OCI-M2 (cell line): ENCODE measurements at regions not wholly inside any gene's neighbourhood (a gene's known extent, or its start where the extent isn't known, plus 50 kb on each side); places are given as distances from the start of the nearest gene placed in this dataset.

Source experiments
- DNase-seq: peaks from one replicate; lab custom pipeline; 2025; ENCODE audit not compliant: unreplicated experiment; lab: John Stamatoyannopoulos, UW

- no peak for DNase-seq
Measured at GRCh38 chr10:65292551-65292950, 1633.3 kb upstream of the LRRTM3 start.

DNA sequence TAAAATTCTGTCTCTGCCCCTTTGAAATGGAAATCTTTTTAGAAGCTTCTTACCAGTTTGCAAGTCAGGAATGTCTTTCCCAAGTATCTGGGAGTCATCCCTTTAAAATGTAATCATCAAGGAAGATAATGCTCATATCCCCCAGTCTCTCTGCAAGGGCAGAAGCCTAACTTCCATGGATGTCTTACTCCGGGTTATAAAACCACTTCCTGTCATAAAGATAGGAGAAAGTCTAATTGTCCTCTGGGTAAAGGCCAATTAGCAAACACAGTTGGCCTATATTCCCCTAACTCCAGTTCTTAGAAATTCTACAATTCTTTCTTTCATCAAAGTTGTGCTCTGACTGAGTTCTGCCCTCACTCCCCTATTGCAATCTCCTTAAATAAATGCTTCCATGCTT, 1631.5 kb upstream of the LRRTM3 start:
- DNase-seq = no peak

- DNase-seq = no peak
Measured at GRCh38 chr10:65301181-65301580, 1624.7 kb upstream of the LRRTM3 start.

DNA sequence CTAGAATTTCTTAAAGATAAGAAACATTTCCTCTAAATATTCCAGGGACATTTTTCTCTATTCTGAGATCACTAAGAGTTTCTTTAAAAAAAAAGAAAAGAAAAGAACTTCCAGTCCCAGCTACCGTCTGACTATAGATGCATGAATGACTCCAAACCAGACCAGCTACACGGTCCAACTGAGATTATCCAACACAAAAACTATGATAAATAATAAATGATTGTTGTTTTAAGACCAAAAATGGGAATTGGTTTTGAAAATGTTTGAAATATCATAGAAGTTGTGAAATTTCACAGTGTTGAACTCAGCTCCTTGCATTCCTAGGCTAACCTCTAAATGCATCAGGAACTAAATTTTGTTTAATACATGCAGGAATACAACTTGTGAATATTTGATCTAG, 1619.6 kb upstream of the LRRTM3 start:
- DNase-seq = no peak

DNA sequence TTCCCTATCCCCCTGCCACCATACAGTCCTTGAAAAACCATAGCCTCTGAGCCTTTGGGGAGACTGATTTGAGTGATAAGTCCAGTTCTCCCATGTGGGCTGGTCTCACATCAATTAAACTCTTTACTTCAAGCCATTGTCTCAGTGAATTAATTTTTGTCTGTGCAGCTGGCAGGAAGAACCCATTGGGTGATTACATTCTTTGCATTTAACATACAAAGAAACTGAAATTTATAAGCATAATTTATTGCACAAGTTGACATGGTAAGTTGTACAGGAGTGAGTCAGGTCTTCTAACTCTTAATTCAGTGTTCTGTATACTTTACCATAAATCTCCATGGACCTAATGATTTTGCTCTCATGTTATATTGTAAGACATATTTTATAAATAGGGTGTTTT, 1613.0 kb upstream of the LRRTM3 start:
- no peak for DNase-seq

- no peak for DNase-seq
Measured at GRCh38 chr10:65313406-65313805, 1612.4 kb upstream of the LRRTM3 start.

DNA sequence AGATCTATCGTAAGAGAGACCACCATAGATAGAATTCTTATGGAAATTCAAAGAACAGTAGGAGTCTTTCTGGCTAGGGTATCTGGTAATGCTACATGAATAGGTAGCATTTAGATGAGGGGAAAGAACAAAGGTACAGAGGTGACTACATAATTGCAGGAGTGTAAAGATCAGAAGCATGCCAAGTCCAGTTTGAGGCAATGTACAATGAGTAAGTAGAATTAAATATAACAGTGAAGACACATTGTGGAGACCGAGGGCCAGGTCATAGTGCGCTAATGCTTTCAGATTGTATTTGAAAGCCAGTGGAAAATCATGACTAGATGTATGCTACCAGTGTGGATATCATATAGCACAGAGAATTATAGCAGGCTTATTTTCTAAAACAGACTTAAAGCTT, 1611.6 kb upstream of the LRRTM3 start:
- DNase-seq = no peak

DNA sequence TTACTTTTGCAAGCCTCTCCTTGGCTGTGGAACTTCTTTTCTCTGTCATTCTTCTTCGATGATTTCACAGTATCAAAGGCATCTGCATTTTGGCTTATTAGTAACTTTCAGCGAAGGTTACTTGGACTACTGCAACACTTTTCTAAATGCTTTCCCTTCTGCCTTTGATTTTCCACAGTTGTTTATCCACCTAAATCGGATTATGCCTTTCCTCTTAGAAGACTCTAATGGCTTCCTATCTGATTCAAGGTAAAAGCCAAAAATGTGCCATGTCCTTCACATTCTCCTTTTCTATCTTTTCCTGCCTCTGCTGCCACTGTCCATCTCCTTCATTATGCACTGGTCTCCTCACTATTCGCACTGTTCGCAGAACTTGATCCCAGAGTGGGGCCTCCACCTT, 1606.3 kb upstream of the LRRTM3 start:
- no peak for DNase-seq

GRCh38 chr10:65320236-65321026, 1605.4 kb upstream of the LRRTM3 start:
- no peak for DNase-seq

GRCh38 chr10:65323802-65324201, 1602.0 kb upstream of the LRRTM3 start:
- DNase-seq = no peak

- no peak for DNase-seq
Measured at GRCh38 chr10:65325913-65326312, 1599.9 kb upstream of the LRRTM3 start.

GRCh38 chr10:65328486-65328885, 1597.3 kb upstream of the LRRTM3 start:
- DNase-seq = no peak

GRCh38 chr10:65335311-65335710, 1590.5 kb upstream of the LRRTM3 start:
- no peak for DNase-seq

DNA sequence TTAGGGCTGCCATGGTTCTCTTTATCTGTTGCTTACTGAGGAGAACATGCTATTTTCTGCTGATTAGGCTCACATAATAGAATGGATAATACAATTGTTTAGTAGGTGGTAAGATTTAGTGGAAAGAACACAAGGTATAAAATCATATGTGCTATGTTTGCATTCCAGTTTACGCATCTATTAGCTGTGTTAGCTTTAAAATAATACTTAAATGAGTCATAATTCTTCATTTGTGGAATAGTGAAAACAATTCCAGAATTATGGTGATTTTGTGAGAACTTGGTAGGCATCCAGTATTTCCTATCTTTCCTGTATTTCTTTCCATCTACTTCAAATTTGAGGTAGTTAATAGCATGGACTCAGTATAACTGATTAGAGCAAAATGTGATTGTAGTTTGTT, 1585.5 kb upstream of the LRRTM3 start:
- DNase-seq = no peak

- DNase-seq = no peak
Measured at GRCh38 chr10:65341323-65341925, 1584.4 kb upstream of the LRRTM3 start.

GRCh38 chr10:65342245-65342644, 1583.6 kb upstream of the LRRTM3 start:
- no peak for DNase-seq

DNA sequence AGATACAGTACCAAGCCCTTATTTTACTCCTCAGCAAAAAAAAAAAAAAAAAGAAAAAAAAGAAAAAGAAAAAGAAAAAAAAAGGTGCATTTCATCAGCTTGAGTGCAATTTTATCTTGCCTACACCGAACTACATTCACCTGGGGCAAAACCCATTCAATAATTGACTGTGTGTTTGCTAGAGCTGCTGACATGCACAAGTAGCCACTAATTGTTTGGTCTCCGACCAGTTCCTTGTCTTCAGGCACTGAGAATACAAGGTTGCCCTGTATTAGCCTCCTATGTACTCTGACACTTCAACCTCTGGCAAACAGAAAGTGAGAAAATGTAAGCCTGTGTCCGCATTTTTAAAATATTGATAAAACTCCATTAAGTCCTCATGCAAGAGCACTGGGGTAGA, 1579.4 kb upstream of the LRRTM3 start:
- no peak for DNase-seq

- no peak for DNase-seq
Measured at GRCh38 chr10:65348637-65349036, 1577.2 kb upstream of the LRRTM3 start.

- no peak for DNase-seq
Measured at GRCh38 chr10:65350611-65351010, 1575.2 kb upstream of the LRRTM3 start.

- DNase-seq = no peak
Measured at GRCh38 chr10:65355141-65355680, 1570.6 kb upstream of the LRRTM3 start.

- no peak for DNase-seq
Measured at GRCh38 chr10:65358565-65358964, 1567.3 kb upstream of the LRRTM3 start.

DNA sequence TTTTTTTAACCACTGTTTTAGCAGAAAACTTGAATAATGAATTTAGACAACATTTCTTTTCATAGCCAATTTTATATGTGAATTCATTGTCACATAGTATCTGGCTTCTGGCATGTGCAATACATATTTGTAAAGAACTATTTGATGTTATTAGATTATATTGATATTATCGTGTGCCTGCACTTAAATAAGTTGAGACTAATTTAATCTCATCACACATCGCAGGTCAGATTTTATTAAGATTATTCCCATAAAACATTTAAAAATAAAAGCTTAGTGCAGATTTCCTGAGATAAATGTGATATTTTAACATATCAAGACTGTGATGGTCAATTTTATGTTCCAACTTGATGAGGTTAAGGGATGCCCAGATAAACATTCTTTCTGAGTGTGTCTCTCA, 1565.3 kb upstream of the LRRTM3 start:
- no peak for DNase-seq

DNA sequence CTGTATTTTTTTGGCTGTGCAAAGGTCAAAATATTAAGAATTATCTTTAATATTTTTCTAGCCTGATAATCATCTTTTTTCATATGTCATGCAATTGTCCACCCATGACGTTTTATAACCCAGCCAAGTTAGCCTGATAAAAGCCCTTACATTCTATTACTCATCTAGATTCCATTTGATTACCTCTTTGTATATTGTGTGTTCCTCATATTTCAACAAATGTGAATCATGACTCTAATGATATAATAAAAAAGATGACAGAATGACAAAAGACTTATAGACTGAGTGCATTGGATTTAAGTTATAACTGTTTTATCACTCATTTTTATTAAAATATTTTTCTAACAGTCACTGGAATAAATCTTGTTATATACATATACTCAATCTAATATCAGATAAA, 1560.0 kb upstream of the LRRTM3 start:
- no peak for DNase-seq
